ENCODE measurements at regions not wholly inside any gene's neighbourhood (a gene's known extent, or its start where the extent isn't known, plus 50 kb on each side); places are given as distances from the start of the nearest gene placed in this dataset.
"Not testable (repeated sequence)": the region's sequence is repeated elsewhere in the genome, so short reads cannot be mapped to it uniquely, and the experiment has no call there.

DNA sequence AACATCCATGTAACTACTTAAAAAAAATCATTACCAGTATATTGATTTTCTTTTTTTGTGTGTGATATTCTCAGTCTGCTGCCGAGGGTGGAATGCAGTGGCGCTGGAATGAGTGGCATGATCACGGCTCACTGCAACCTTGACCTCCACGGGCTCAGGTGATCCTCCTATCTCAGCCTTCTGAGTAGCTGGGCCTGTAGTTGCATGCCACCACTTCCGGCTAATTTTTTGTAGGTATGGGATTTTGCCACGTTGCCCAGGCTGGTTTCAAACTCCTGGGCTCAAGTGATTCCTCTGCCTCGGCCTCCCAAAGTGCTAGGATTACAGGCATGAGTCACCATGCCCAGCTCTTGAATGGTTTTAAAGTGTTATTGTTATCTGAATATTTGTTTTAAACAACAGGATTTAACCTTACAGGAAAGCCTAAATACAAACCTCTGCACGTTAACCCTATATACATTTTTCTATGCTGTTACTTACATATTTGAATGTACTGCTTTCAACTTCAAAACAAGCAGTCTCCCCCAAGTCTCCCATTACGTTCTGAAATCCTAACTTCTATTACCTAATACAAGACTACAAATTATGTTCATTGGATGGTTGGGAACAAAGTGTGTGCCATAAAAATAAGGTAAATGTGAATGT, 61.7 kb downstream of the KPNA2 start:
- no peak for DNase-seq

DNA sequence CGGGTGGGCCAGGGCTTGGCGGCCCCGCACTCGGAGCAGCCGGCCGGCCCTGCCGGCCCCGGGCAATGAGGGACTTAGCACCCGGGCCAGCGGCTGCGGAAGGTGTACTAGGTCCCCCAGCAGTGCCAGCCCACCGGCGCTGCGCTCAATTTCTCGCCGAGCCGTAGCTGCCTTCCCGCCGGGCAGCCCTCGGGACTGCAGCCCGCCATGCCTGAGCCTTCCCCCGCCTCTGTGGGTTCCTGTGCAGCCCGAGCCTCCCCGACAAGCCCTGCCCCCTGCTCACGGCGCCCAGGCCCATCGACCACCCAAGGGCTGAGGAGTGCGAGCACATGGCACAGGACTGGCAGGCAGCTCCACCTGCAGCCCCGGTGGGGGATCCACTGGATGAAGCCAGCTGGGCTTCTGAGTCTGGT, 63.8 kb downstream of the KPNA2 start:
- not testable (repeated sequence) for DNase-seq

DNA sequence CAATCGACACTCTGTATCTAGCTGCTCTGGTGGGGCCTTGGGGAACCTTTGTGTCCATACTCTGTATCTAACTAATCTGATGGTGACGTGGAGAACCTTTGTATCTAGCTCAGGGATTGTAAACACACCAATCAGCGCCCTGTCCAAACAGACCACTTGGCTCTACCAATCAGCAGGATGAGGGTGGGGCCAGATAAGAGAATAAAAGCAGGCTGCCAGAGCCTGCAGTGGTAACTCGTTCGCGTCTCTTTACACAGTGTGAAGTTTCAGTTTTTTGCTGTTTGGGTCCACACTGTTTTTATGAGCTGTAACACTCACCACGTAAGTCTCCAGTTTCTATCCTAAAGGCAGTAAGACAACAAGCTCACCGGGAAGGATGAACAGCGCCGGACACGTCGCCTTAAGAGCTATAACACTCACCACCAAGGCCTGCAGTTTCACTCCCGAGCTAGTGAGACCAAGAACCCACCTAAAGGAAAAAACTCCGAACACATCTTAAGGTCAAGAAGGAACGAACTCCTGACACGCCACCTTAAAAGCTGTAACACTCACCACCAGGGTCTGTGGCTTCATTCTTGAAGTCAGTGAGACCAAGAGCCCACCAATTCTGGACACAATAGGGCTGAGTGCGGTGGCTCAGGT, 64.6 kb downstream of the KPNA2 start:
- DNase-seq: no peak

DNA sequence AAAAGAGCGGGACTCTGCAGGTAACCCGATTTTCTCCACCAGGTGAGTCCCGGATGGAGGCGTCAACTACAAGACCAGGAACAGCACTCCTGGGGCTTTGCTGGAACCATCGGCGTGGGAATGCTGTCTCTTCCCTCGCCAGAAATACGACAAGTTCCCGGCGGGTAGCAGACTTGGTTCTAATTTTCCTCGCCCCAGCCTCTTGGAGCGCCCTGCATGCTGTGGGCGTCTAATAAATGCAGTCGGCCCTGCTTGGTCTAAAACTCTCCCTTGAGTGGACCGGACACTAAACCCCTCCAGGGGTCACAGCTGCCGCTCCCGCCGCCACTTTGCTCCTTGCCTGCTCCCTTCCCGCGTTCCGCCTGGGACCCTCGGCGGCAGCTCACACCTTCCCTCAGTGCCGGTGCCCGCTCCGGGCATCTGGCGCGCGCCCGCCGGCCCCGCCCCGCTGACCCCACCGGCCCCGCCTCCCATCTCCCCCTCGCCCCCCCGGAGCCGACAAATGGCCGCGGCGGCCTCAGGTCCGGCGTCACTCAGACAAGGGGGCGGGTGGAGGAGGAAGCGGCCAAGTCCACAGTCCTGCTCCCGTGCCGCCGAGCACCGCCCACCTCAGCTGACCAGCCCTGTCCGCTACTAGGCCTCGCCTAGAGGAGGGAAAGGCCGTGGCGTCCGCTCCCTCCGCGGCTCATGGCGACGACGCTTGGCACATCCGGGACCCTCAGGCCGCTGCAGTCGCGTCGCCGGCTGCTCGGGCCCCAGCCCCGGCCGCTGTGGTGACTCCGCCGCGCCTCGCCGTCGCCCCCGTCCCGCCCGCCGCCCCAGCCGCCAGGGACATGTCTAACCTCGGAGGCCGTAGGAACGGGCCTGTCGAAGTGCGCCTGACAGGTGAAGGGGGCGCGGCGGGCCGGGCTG, 65.8 kb downstream of the KPNA2 start:
- peak; percentile 84 for DNase-seq

DNA sequence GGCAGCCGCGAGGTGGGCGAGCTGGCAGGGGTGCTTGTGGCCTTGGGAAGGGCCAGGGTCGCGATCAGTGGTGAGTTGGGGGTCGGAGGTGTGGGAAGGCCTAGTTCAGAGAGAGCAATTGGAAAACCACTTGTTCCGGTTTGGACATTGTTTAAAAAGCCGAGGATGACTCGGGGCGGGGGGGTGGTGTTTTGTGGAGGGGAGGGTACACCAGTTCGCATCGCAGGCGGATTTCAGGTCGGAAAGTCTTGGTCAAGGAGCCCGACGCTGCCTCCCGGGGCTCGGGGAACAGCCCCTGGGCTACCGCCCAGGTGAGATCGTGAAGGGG, 66.4 kb downstream of the KPNA2 start:
- DNase-seq: no peak

DNA sequence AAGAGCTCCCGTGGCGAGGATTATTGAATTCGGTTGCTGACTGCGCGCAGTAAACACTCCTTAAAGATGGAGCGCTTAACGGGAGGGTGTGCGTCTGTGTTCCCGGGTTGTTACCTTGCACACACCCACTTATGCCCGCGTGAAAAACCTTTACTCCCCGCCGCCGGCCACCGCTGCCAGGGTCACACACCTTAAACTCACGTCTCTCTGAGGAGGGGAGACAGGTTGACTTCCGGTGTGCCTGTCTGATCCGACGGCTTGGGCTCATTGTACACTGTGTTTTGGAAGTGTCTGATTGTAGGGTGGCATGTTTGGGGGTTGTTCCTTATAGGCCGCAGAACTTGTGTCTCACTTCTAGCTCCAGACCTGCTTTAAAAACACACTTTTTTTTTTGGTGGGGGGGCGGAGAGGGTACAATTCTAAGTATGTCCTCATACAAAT, 66.8 kb downstream of the KPNA2 start:
- DNase-seq: peak; percentile 28

DNA sequence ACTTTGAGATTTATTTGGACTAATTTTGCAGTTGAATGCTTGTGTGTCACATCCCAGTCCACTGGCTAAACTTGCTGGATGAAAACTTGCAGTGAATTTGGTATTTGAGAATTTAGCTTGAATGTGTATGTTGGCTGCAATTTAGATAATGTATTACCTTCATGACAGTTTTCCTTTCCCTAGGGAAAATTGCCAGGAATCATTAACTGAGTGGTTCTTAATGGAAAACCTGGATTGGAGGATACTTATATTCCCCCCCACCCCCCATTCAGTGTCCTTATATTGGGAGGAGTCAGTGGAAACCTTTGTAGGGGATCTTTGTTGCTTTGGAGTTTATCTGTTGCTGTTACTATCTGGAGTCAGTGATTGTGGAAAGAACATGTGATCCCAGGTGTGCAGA, 67.6 kb downstream of the KPNA2 start:
- DNase-seq: no peak

DNA sequence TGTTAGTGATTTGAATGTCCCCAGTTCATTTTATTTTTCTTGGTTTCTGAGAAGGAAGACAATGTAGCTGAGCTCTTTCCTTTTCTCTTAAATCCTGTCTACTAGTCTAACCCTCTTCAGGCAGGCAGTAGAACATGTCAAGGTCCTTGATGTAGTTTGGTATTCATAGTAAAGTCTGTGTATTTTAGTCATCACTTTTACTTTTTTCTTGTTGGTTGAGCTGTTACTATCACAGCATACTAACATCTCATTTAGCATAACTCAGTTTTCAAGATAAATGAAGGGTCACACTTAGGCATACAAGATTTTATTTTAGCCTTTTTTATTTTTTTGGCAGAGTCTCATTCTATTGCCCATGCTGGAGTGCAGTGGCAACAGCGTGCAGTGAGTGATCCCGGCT, 70.5 kb downstream of the KPNA2 start:
- no peak for DNase-seq

DNA sequence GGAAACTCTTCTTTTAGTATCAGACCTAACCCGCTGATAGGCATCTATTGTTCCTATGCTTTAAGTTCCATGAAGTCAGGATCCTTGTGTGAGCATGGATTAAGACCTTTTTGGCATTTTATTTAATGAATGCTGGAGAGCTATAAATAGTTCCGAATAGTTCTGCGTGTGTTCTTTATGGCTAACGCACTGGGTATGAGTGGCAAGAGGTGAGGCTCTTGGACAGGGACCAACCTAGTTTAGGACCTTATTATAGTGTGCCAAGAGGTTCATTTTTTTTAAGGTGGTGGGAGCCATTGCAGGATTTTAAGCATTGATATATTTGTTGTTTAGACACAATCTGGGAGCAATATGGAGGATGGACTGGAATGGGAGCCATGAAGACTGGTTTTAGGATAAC, 71.8 kb downstream of the KPNA2 start:
- no peak for DNase-seq

DNA sequence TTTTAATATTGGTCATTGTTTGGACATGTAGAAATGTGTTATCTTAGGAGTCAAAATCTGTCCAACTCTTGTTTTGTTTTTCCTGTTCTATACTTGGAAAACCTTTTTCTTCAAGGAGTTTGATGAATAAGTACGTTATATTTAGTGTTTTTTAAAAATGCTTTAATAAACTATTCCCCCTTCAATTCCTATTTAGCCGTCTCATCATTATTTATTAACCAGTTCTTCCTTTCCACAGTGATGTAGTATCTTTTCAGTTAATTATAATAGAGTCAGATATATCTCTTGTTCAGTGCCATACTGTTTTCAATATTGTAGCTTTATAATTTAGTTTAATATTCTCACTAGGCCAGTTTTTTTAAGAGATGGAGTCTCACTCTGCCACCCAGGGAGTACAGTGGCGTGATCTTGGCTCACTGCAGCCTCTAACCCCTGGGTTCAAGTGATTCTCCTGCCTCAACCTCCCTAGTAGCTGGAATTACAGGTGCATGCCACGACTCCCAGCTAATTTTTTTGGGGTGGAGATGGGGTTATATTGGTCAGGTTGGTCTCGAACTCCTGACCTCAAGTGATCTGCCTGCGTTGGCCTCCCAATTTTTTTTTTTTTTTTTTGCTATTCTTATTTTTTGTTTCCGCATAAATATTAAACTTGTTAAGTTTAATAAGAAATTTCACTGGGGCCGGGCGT, 72.9 kb downstream of the KPNA2 start:
- no peak for DNase-seq

DNA sequence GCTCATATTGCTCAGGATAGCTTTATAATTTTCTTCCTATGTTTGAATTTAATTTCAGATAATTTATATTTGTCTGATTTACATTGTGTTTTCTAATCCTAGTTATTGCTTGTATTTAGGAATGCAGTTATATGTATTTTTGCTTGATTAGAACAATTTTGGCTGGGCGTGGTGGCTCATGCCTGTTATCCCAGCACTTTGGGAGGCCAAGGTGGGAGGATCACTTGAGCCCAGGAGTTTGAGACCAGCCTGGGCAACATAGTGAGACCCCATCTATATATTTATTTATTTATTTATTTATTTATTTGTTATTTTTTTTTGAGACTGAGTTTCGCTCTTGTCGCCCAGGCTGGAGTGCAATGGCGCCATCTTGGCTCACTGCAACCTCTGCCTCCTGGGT, 73.9 kb downstream of the KPNA2 start:
- DNase-seq: not testable (repeated sequence)

DNA sequence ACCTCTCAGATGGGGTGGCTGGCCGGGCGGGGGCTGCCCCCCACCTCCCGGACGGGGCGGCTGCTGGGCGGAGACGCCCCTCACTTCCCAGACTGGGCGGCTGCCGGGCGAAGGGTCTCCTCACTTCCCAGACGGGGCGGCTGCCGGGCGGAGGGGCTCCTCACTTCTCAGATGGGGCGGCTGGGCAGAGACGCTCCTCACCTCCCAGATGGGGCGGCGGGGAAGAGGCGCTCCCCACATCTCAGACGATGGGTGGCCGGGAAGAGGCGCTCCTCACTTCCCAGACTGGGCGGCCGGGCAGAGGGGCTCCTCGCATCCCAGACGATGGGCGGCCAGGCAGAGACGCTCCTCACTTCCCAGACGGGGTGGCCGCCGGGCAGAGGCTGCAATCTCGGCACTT, 80.7 kb downstream of the KPNA2 start:
- not testable (repeated sequence) for DNase-seq

DNA sequence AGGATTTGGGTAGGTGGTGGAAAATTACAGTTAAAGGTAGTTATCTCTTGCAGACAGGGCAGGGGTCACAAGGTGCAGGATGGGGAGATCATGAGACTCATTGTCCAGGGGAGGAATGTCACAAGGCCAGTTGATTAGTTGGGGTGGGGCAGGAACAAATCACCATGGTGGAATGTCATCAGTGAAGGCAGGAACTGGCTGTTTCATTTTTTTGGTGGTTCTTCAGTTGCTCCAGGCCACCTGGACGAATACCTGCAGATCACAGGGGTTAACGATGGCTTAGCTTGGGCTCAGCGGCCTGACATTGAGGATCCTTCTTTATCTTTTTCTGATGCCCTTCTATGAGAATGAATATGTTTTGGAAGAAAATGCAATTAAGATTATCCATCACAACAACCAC, 87.1 kb downstream of the KPNA2 start:
- no peak for DNase-seq

DNA sequence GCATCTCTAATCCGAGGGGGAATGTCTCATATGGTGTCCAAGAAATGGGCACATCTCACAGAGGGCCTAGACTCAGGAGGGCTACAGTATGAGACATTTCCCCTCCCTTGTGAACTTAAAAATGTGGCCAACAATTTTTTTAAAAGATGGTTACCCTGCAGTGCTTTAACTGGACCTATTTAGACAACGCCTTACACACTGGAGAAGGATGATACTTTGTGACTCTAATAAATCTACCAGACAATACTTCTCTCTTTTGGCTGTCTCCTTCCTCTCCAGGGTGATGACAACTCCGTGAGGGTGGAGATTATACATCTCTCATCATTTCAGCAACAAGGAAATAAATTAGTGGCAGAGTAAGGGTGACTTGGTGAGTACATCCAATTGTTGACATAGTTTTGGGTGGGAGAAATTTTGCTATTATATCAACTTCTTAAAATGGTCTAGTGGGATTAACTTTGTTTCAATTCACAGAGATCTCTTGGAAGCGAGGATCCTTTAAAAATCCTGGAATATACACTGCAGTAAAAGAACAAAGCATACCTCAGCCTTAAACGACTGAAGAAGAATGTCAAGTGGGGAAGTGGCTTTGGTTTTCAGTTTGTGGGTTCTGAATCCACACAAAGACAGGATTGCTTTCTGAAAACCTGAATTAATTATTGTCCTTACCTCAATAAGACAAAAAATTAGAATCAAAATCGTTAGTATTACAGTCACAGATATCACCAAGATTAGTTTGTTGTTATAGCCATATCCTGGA, 89.8 kb downstream of the KPNA2 start:
- DNase-seq: no peak

DNA sequence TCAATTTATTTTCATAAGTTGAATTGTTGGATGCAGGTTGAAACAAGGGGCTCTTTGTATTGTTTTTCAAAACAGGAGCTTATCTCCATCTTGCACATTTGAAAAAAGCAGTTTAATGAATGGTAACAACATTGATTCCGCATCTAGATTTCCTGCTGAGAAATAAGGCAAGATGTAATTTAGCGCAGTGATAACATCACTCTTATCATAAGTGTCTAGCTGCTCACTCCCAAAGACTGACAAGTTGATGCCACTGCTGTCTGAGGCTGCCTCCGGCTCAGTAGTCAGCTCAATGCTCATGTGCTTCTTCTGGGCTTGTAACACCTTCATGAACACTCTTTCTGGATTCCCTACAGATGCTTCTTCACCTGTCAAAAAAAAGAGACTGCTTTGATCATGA, 92.4 kb downstream of the KPNA2 start:
- DNase-seq: peak; percentile 49

DNA sequence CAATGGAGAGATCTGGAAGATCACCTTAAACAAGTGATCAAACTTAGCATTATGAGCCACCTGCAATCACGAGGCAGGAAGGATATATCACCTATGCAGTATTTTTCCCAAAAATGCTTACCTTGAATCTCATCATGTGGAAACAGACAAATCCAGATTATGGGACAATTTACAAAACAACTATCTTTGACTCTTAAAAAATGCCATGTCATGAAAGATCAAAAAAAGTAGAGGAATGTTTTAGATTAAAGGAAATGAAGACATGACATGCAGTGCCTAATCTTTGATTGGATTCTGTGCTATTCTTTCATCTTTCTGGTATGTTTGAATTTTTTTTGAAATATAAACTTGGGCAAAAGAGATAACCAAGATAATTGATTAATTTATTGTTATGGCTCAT, 95.9 kb downstream of the KPNA2 start:
- no peak for DNase-seq

DNA sequence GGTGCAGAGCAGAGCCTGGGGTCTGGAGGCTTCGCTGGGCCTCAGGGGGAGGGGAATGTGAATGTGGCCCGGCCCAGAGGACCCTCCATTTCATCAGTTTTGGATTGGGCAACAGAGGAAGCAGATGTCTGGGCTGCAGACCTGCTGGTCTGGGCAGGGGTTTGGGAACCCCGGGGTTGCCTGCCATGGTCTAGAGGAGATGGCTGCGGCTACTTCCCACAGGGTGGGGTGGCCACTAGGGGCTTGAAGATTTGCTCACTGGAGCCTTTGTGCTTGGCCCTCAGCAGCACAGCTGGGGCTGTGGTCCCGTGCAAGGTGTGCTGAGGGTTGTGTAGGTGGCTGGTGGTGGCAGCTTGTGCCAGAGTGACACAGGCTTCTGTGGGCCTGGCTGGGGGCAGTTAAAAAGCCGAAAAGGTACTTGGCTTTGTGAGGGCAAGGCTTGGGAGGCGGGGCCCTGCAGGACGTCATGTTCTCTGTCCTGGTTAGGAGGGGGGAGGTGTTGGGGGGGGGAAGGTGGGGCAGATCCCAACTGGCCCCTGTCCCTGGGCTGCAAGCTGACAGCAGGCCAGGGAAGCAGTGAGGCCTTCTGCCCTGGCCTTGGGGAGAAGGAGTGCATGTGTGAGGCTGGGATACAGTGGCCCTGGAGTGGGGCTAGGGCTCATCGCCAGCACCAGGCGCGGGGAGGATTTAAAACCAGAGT, 98.0 kb downstream of the KPNA2 start:
- peak; percentile 43 for DNase-seq

DNA sequence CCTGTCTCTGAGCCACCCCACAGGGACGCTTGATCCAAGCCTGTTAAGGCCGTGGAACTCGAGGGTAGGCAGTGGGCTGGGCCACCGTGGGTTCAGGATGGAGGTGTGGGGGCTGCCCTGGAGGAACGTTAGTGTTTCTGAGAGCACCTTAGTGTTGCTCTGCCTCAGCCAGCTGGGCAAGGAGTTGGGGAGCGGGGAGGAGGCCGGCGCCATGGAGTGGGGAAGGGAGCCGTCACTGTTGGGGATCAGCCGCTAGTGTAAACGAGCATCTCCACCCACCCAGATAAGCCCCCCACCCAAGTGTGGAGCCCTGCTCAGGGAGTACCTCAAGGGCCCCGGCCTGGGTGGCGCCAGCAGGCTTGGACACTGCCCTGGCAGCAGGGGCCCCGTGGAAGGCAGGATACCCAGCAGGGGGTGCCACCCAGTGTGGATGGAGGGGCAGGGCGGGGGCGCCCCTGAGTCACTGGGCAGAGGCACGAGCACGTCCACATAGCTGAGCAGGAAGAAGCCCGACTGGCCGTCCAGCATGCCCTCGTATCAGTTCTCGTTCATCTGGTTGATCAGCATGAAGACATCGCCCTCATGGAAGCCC, 98.6 kb downstream of the KPNA2 start:
- DNase-seq: no peak

DNA sequence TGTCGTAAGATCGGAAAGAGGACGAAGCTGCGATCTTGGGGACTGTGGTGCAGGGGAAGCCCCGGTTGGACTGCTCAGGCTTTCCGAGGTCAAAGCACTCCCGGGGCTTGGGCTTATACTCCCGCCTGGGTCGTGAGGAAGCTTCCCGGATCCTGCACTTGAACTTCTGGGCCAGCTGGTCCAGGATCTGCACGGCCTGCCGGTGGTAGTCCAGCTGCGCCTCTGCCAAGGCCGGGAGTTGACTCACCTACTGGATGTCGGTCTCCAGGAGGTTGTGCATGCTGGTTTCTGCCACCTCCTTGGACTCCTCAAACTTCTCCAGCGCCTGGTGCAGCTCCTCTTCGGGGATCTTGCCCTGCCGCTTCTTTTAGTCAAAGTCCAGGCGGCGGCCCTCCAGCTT, 99.2 kb downstream of the KPNA2 start:
- DNase-seq: no peak

DNA sequence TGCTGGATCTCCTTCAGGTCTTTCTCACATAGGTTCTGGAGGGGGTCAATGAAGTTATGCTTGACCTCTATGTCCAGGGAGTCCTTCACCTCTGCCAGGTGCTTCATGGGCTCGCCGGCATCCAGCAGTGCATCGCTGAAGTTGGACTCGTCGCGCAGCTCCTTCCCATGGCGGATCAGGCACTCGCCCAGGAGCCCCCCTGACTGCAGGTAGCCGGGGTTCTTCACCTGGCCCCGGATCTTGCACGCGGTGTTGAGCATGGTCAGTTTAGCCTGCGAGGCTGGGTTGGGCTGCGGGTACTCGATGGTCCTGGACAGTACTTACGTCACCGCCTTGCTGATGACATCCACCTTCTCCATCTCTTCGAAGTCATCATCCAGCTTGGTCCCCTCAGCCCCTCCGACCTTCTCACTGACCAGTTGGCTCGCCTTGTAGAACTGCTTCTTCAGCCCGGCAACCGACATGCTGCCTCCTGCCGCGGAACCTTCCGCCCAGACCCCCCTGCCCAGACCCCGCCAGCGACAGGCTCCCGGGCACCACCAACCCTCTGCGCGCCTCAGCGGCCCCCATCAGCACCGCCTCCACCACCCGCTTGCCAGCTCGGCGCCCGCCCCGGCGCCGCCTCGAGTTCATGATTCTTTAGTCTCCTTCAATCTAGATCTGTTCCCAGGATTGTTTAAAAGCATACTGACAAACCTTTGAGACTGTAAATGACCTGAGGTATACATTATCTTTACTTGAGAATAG, 99.8 kb downstream of the KPNA2 start:
- no peak for DNase-seq

DNA sequence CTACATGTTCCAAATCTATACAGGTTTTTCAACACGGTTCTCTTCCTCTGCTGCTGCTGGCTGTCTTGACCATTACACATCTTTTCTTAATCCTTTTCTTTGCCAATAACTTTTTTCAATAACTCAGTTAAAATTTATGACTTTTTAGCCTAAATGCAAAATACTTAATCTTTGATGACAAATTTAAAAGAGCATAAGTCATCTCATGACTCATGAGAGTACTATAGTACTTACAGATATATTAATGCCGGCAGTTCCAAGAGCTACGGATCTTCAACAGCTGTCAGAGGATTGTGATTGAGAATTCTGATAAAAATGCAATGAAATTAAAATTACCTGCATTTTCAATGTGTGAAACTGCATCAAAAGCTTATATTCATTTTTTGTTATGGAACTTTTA, 105.5 kb downstream of the KPNA2 start:
- DNase-seq: no peak

Measured in hematopoietic multipotent progenitor cell treated with erythropoietin and hydrocortisone succinate and interleukin-3 and kit ligand, for 6 days (in vitro differentiated cells).